ENCODE measurements at regions not wholly inside any gene's neighbourhood (a gene's known extent, or its start where the extent isn't known, plus 50 kb on each side); places are given as distances from the start of the nearest gene placed in this dataset.
"Not testable (repeated sequence)": the region's sequence is repeated elsewhere in the genome, so short reads cannot be mapped to it uniquely, and the experiment has no call there.

- no peak for DNase-seq
- H3K9me3 ChIP-seq: no peaks in the 10 kb centered on the region
- no peak for TF ChIP-seq CTCF (IDR thresholded peaks at IDR 0.05; ENCODE audit: low read depth, low read length)
Measured at GRCh38 chr14:80024417-80024816, 186.9 kb downstream of the DIO2 start.

GRCh38 chr14:80018476-80018875 lies 192.8 kb downstream of the DIO2 start:
- DNase-seq; H3K9me3 ChIP-seq; H3K4me3 ChIP-seq (ENCODE audit: low read depth, low read length); H3K36me3 ChIP-seq; H3K4me1 ChIP-seq; H3K27me3 ChIP-seq: not testable (repeated sequence)

More at GRCh38 chr14:80024417-80024816, 186.9 kb downstream of the DIO2 start:
- Histone ChIP-seq H3K36me3 (no peaks in the 10 kb centered on the region), H3K27me3 (no peaks in the 10 kb centered on the region), H3K4me1 (no peaks in the 10 kb centered on the region), H3K4me3 (ENCODE audit: low read depth, low read length) (no peak overlapping the region)

- Histone ChIP-seq H3K4me1 (no peaks in the 10 kb centered on the region), H3K36me3 (no peaks in the 10 kb centered on the region), H3K27me3 (no peaks in the 10 kb centered on the region), H3K4me3 (ENCODE audit: low read depth, low read length) (no peak overlapping the region), H3K9me3 (no peaks in the 10 kb centered on the region)
- no peak for TF ChIP-seq CTCF (IDR thresholded peaks at IDR 0.05; ENCODE audit: low read depth, low read length)
- no peak for DNase-seq
Measured at GRCh38 chr14:80017795-80018194, 193.5 kb downstream of the DIO2 start.

- H3K27me3 ChIP-seq; DNase-seq; H3K36me3 ChIP-seq; H3K4me1 ChIP-seq; H3K9me3 ChIP-seq; H3K4me3 ChIP-seq (ENCODE audit: low read depth, low read length): not testable (repeated sequence)
Measured at GRCh38 chr14:80010245-80010644, 201.1 kb downstream of the DIO2 start.

- no peaks in the 10 kb centered on the region for H3K27me3 ChIP-seq
- no peak overlapping the region for H3K4me3 ChIP-seq (ENCODE audit: low read depth, low read length)
- H3K4me1 ChIP-seq: no peaks in the 10 kb centered on the region
- no peak for DNase-seq
- H3K36me3 ChIP-seq: no peaks in the 10 kb centered on the region
- no peak for TF ChIP-seq CTCF (IDR thresholded peaks at IDR 0.05; ENCODE audit: low read depth, low read length)
- H3K9me3 ChIP-seq: no peaks in the 10 kb centered on the region
Measured at GRCh38 chr14:80005561-80005960, 205.7 kb downstream of the DIO2 start.

- Histone ChIP-seq H3K9me3 (no peaks in the 10 kb centered on the region), H3K36me3 (no peaks in the 10 kb centered on the region), H3K27me3 (no peaks in the 10 kb centered on the region), H3K4me3 (ENCODE audit: low read depth, low read length) (no peak overlapping the region), H3K4me1 (no peaks in the 10 kb centered on the region)
- no peak for DNase-seq
- TF ChIP-seq CTCF (IDR thresholded peaks at IDR 0.05; ENCODE audit: low read depth, low read length): no peak
Measured at GRCh38 chr14:80004871-80005270, 206.4 kb downstream of the DIO2 start.

GRCh38 chr14:80003138-80003537 lies 208.2 kb downstream of the DIO2 start:
- no peaks in the 10 kb centered on the region for H3K9me3 ChIP-seq
- H3K4me3 ChIP-seq (ENCODE audit: low read depth, low read length): no peak overlapping the region
- no peaks in the 10 kb centered on the region for H3K36me3 ChIP-seq
- H3K4me1 ChIP-seq: no peaks in the 10 kb centered on the region
- H3K27me3 ChIP-seq: no peaks in the 10 kb centered on the region
- no peak for DNase-seq
- no peak for TF ChIP-seq CTCF (IDR thresholded peaks at IDR 0.05; ENCODE audit: low read depth, low read length)
